ENCODE measurements at regions not wholly inside any gene's neighbourhood (a gene's known extent, or its start where the extent isn't known, plus 50 kb on each side); places are given as distances from the start of the nearest gene placed in this dataset.

DNA sequence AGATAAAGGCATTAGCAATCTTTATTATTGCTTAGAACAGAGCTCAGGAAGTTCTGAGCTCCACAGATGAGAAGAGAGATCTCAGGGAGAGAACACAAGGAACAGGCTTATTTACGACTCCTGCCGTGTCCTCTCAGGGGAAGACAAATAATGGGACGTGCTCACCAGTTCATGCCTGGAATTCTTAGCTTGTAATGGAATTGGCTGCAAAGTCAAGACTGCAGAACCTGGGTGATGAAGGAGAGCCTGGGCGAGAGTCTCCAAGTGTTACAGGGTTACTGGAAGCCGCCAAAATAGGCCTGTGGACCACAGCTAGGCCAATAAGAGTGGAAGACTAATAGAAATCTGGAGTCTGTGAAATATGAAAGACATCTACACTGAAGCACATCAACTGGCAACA lies 174.5 kb upstream of the ADAMTSL1 start:
- no TSS peak for BruUV-seq (replicated peaks)
- intact Hi-C loops (cut with micrococcal nuclease; ENCODE audit: unreplicated experiment) (no loop called here), in situ Hi-C loops (cut with MboI) (no loop called here)
- no peak overlapping the region for H3K9ac ChIP-seq (ENCODE audit: control insufficient read depth, insufficient read depth, low read length)
- POLR2A ChIA-PET: no interaction called here
- ATAC-seq (no peak), FAIRE-seq (no peak), DNase-seq (ENCODE audit: low read depth, low spot score) (no peak)
- SMC1A ChIA-PET (ENCODE audit: uncharacterized antibody, unreplicated experiment): no interaction called here
- no peak overlapping the region for H3K4me2 ChIP-seq (ENCODE audit: control insufficient read depth, insufficient read depth)
- H3K4me3 ChIP-seq: no peak overlapping the region
- RAD21 ChIA-PET (ENCODE audit: unreplicated experiment): no interaction called here
- no peaks in the 10 kb centered on the region for H3K9me3 ChIP-seq (replicated peaks; ENCODE audit: control insufficient read depth, insufficient read depth, low read length)
- no peaks in the 10 kb centered on the region for H3K27me3 ChIP-seq (replicated peaks in 1 of 2; ENCODE audit: control insufficient read depth in 2 of 2, insufficient read depth in 2 of 2, low read length in 1 of 2)
- no peaks in the 10 kb centered on the region for H4K20me1 ChIP-seq (ENCODE audit: control insufficient read depth, insufficient read depth)
- 23% methylated on average over 5 of the region's 5 CpGs for WGBS (ENCODE audit: insufficient coverage, insufficient replicate concordance, low lambda C conversion rate, missing lambda C conversion rate)
- H3K79me2 ChIP-seq (ENCODE audit: control insufficient read depth, insufficient read depth, low read length): no peaks in the 10 kb centered on the region
- CTCF ChIA-PET: interaction anchor here (0.6 to 0.7 kb wide), 2 partner anchors 12 to 40 kb away, joined by 3 read pairs; no protein-coding TSS in a partner anchor
- H2AFZ ChIP-seq (ENCODE audit: control insufficient read depth, low read depth, low read length): no peak overlapping the region
- H3K4me1 ChIP-seq (ENCODE audit: control insufficient read depth, insufficient read depth, low read length): no peaks in the 10 kb centered on the region
- no peak overlapping the region for H3K27ac ChIP-seq (ENCODE audit: control insufficient read depth, insufficient read depth)
- TF ChIP-seq HDGF (IDR thresholded peaks at IDR 0.05): no peak
- TF ChIP-seq CHD1 (IDR thresholded peaks at IDR 0.05; ENCODE audit: low read depth, low read length): no peak
- no peak for TF ChIP-seq FOS (IDR thresholded peaks at IDR 0.05; ENCODE audit: borderline replicate concordance, extremely low read depth, insufficient read length)
- TF ChIP-seq, protein P1, sequence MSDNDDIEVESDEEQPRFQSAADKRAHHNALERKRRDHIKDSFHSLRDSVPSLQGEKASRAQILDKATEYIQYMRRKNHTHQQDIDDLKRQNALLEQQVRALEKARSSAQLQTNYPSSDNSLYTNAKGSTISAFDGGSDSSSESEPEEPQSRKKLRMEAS (IDR thresholded peaks at IDR 0.05; ENCODE audit: low read depth, low read length): no peak
- no peak for TF ChIP-seq MYC (IDR thresholded peaks at IDR 0.05; ENCODE audit: insufficient read depth, insufficient read length, insufficient replicate concordance, low read length, severe bottlenecking)
- no peak for TF ChIP-seq NR2C1 (IDR thresholded peaks at IDR 0.05)
- no peak for TF ChIP-seq USF1 (IDR thresholded peaks at IDR 0.05; ENCODE audit: borderline replicate concordance, extremely low read length, insufficient read depth, low read depth, low read length)
- no peak for TF ChIP-seq BCL11A (IDR thresholded peaks at IDR 0.05; ENCODE audit: low read depth, low read length)
- no peak for TF ChIP-seq JUNB (IDR thresholded peaks at IDR 0.05)
- no peak for TF ChIP-seq SKIL (IDR thresholded peaks at IDR 0.05; ENCODE audit: low read depth, poor library complexity, severe bottlenecking)
- TF ChIP-seq, protein P2, sequence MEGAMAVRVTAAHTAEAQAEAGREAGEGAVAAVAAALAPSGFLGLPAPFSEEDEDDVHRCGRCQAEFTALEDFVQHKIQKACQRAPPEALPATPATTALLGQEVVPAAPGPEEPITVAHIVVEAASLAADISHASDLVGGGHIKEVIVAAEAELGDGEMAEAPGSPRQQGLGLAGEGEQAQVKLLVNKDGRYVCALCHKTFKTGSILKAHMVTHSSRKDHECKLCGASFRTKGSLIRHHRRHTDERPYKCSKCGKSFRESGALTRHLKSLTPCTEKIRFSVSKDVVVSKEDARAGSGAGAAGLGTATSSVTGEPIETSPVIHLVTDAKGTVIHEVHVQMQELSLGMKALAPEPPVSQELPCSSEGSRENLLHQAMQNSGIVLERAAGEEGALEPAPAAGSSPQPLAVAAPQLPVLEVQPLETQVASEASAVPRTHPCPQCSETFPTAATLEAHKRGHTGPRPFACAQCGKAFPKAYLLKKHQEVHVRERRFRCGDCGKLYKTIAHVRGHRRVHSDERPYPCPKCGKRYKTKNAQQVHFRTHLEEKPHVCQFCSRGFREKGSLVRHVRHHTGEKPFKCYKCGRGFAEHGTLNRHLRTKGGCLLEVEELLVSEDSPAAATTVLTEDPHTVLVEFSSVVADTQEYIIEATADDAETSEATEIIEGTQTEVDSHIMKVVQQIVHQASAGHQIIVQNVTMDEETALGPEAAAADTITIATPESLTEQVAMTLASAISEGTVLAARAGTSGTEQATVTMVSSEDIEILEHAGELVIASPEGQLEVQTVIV (IDR thresholded peaks at IDR 0.05; ENCODE audit: borderline replicate concordance, partially characterized antibody): no peak
- TF ChIP-seq, protein P3, sequence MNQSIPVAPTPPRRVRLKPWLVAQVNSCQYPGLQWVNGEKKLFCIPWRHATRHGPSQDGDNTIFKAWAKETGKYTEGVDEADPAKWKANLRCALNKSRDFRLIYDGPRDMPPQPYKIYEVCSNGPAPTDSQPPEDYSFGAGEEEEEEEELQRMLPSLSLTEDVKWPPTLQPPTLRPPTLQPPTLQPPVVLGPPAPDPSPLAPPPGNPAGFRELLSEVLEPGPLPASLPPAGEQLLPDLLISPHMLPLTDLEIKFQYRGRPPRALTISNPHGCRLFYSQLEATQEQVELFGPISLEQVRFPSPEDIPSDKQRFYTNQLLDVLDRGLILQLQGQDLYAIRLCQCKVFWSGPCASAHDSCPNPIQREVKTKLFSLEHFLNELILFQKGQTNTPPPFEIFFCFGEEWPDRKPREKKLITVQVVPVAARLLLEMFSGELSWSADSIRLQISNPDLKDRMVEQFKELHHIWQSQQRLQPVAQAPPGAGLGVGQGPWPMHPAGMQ (IDR thresholded peaks at IDR 0.05; ENCODE audit: borderline replicate concordance): no peak
- H3K36me3 ChIP-seq (ENCODE audit: control insufficient read depth in 2 of 2, insufficient read depth in 2 of 2, low read length in 1 of 2): no peaks in the 10 kb centered on the region
